ENCODE measurements at regions not wholly inside any gene's neighbourhood (a gene's known extent, or its start where the extent isn't known, plus 50 kb on each side); places are given as distances from the start of the nearest gene placed in this dataset.

GRCh38 chr22:23419171-23419570, 160.9 kb downstream of the IGLL1 start:
- no peak for TF ChIP-seq CTCF (IDR thresholded peaks at IDR 0.05)
- TF ChIP-seq POLR2A (IDR thresholded peaks at IDR 0.05): no peak
- no peak for TF ChIP-seq EP300 (IDR thresholded peaks at IDR 0.05)
